Endothelial cell of umbilical vein (primary cell): ENCODE measurements at regions not wholly inside any gene's neighbourhood (a gene's known extent, or its start where the extent isn't known, plus 50 kb on each side); places are given as distances from the start of the nearest gene placed in this dataset.

Experiments used
- BruUV-seq: library from RNA; stranded (reverse); fragments of 400-500 nt; replicated peaks from 2 replicates; lab custom pipeline; 2021; lab: Mats Ljungman, UMichigan
- CTCF ChIA-PET: fragments of 300-600, 350-600 bp; sonication (Branson Sonifier 250); formaldehyde crosslinking; loops from one replicate; lab custom pipeline; 2021; ENCODE audit warnings: antibody characterized with exemption, inconsistent platforms; lab: Charles Lee
- POLR2A ChIA-PET: fragments of 300-600, 350-600 bp; sonication (Branson Sonifier 250); formaldehyde crosslinking; loops from one replicate; lab custom pipeline; 2021; ENCODE audit warnings: antibody characterized with exemption, inconsistent platforms; lab: Charles Lee
- DNase-seq: peaks from one replicate; pipeline ENCODE4 v3.0.0-alpha.2; 2011; ENCODE audit warnings: low read depth, low spot score
- FAIRE-seq: peaks from 2 replicates; lab custom pipeline; 2011; peaks lifted over from hg19 to GRCh38; lab: Jason Lieb, UNC
- H2AFZ ChIP-seq: 2 replicates; pipeline ENCODE4 v1.6.0; 2012; ENCODE audit warnings: low read depth, low read length, control low read depth, inconsistent platforms
- H3K27ac ChIP-seq: 2 replicates; pipeline ENCODE4 v1.5.1; 2011; ENCODE audit warnings: low read depth, mild to moderate bottlenecking, control low read depth, low read length, moderate library complexity; ENCODE audit not compliant: insufficient read depth
- H3K27me3 ChIP-seq, 2 experiments: 2 replicates each; pipeline versions ENCODE4 v1.6.0 to v1.6.1; 2011; ENCODE audit warnings: low read length in 2 of 2, mixed read lengths in 1 of 2; ENCODE audit not compliant: control insufficient read depth in 2 of 2, insufficient read depth in 2 of 2
- H3K36me3 ChIP-seq, 2 experiments: 2 replicates in 1 of 2; 3 replicates in 1 of 2; pipeline ENCODE4 v1.5.1; 2011; ENCODE audit warnings: low read length in 2 of 2, mild to moderate bottlenecking in 1 of 2, moderate library complexity in 1 of 2; ENCODE audit not compliant: control insufficient read depth in 2 of 2, insufficient read depth in 2 of 2; ENCODE audit errors: extremely low read depth in 1 of 2
- H3K4me1 ChIP-seq: 3 replicates; pipeline ENCODE4 v1.5.1; 2011; ENCODE audit warnings: mild to moderate bottlenecking, low read length; ENCODE audit not compliant: control insufficient read depth, insufficient read depth; ENCODE audit errors: extremely low read depth
- H3K4me2 ChIP-seq: 2 replicates; pipeline ENCODE4 v1.6.1; 2011; ENCODE audit warnings: low read length, control low read depth, mixed read lengths; ENCODE audit not compliant: insufficient read depth
- H3K4me3 ChIP-seq, 3 experiments: fragments of 200-600 bp in 1 of 3; sonication (generic), shearing (Covaris generic) in 1 of 3; replicated peaks in 1 of 3; 2 replicates each; pipeline ENCODE4 v1.5.1; 2011 to 2016; ENCODE audit warnings: control low read depth in 3 of 3, low read length in 3 of 3, mild to moderate bottlenecking in 2 of 3, inconsistent platforms in 1 of 3, low read depth in 1 of 3, moderate library complexity in 1 of 3; ENCODE audit not compliant: insufficient read depth in 1 of 3
- H3K79me2 ChIP-seq: 2 replicates; pipeline ENCODE4 v1.6.0; 2012; ENCODE audit warnings: low read length, inconsistent platforms; ENCODE audit not compliant: control insufficient read depth, insufficient read depth
- H3K9ac ChIP-seq: replicated peaks from 2 replicates; pipeline ENCODE3; 2011; ENCODE audit warnings: low read length, control low read depth; ENCODE audit not compliant: insufficient read depth; ENCODE audit errors: extremely low read depth
- H3K9me1 ChIP-seq: replicated peaks from 3 replicates; pipeline ENCODE4 v1.6.0; 2011; ENCODE audit warnings: mild to moderate bottlenecking, low read length; ENCODE audit not compliant: control insufficient read depth, insufficient read depth; ENCODE audit errors: extremely low read depth
- H3K9me3 ChIP-seq: replicated peaks from 2 replicates; pipeline ENCODE4 v1.5.1; 2012; ENCODE audit warnings: low read length, inconsistent platforms; ENCODE audit not compliant: control insufficient read depth, insufficient read depth
- H4K20me1 ChIP-seq: replicated peaks from 2 replicates; pipeline ENCODE3; 2011; ENCODE audit warnings: mild to moderate bottlenecking, low read length; ENCODE audit not compliant: control insufficient read depth, insufficient read depth; ENCODE audit errors: extremely low read depth
- CTCF ChIP-seq, 2 donors: IDR thresholded peaks; 1 replicate in 1 of 2; 2 replicates in 1 of 2; pipeline ENCODE4 v1.5.1; 2011; ENCODE audit warnings: low read length in 2 of 2, mild to moderate bottlenecking in 2 of 2, moderate library complexity in 2 of 2, control low read depth in 1 of 2, inconsistent platforms in 1 of 2, low read depth in 1 of 2; ENCODE audit not compliant: insufficient read depth in 1 of 2; ENCODE audit errors: extremely low read depth in 1 of 2
- EZH2 ChIP-seq: IDR thresholded peaks from 2 replicates; pipeline ENCODE4 v1.6.1; 2012; ENCODE audit warnings: borderline replicate concordance, low read depth, mild to moderate bottlenecking, moderate library complexity, low read length, inconsistent platforms; ENCODE audit not compliant: severe bottlenecking
- FOS ChIP-seq: IDR thresholded peaks from 2 replicates; pipeline ENCODE4 v1.6.1; 2011; ENCODE audit warnings: mild to moderate bottlenecking, low read length, moderate library complexity, borderline replicate concordance; ENCODE audit not compliant: insufficient read depth
- GATA2 ChIP-seq: IDR thresholded peaks from 2 replicates; pipeline ENCODE4 v1.7.0; 2011; ENCODE audit warnings: low read depth, mild to moderate bottlenecking, moderate library complexity, mixed read lengths, low read length; ENCODE audit not compliant: insufficient read length, insufficient read depth
- JUN ChIP-seq: IDR thresholded peaks from 2 replicates; pipeline ENCODE4 v1.6.1; 2011; ENCODE audit warnings: borderline replicate concordance, low read depth; ENCODE audit not compliant: insufficient read length, insufficient read depth
- MAX ChIP-seq: IDR thresholded peaks from 2 replicates; pipeline ENCODE4 v1.6.1; 2011; ENCODE audit not compliant: insufficient read depth, insufficient read length
- MYC ChIP-seq: IDR thresholded peaks from one replicate; pipeline ENCODE4 v1.6.1; 2011; ENCODE audit warnings: mild to moderate bottlenecking, low read depth, low read length
- POLR2A ChIP-seq: IDR thresholded peaks from 2 replicates; pipeline ENCODE4 v1.6.1; 2012; ENCODE audit warnings: low read depth, mild to moderate bottlenecking, control low read depth, low read length
- POLR2AphosphoS5 ChIP-seq: IDR thresholded peaks from 2 replicates; pipeline ENCODE4 v1.6.1; 2012; ENCODE audit warnings: low read depth, mild to moderate bottlenecking, control low read depth, low read length, moderate library complexity; ENCODE audit not compliant: insufficient read depth
- dilution Hi-C: fragments of 300-500 bp; cut with MboI; formaldehyde crosslinking; loops from one replicate; pipeline ENCODE4 v1.15.0; 2019; ENCODE audit warnings: low sequenced_read_pairs; ENCODE audit not compliant: extremely low pct_ligation_motif_present
- intact Hi-C: fragments of 100-400 bp; cut with micrococcal nuclease; formaldehyde crosslinking; loops from one replicate; pipeline ENCODE4 v1.10.0; 2022

DNA sequence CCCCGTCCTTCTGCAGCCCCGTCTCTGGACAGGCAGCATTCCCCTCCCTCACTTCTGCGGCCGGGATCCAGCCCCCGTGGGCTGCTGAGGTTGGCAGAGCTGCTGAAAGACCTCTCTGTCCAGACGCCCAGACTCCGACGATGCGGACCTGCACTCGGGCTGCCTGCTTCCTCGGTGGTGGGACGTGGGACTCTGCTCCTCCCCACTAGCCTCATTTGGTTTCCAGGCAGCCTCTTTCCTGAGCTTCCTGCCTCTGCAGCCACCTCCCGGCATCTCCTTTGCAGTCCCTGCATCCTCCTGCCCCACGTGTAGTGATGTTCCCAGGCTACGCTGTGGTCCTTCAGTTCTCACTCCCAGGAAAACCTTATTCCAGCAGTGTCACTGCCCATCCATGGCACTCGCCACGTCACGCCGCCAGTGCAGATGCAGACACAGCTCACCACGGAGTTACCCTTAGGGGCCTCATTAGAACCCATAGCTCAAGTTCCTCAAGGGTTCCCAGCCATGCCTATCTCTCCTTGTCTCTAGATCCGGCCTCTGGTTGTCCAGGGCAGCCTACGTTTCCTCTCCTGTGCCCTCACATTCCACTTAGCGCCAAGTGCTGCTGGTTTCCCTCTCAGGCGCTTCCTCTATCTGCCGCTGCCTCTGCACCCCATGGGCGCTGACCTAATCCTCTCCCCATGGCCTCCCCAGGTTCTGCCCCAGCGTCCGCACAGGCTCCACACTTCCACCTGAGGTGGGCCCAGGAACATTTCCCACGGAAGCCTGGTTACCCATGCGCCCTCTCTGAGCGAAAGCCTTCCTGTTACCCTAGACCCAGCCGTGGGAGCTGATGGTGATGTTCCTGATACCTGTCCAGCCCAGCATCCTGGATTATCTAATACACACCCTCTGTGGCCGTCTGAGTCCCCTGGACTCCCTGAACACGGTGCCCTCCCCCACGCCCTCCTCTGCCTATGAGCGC is 318.3 kb upstream of the MYT1L start:
- Histone ChIP-seq H3K27ac (no peak overlapping the region), H3K79me2 (no peaks in the 10 kb centered on the region), H3K4me1 (no peaks in the 10 kb centered on the region), H3K27me3 (no peaks in the 10 kb centered on the region), H3K9ac (no peak overlapping the region), H3K4me2 (no peak overlapping the region), H2AFZ (no peak overlapping the region), H3K9me1 (no peaks in the 10 kb centered on the region), H3K36me3 (no peaks in the 10 kb centered on the region), H3K4me3 (no peak overlapping the region), H3K9me3 (peaks cover 9% of the 10 kb centered on the region), H4K20me1 (no peaks in the 10 kb centered on the region)
- DNase-seq: no peak
- CTCF ChIA-PET: no interaction called here
- dilution Hi-C loops (no loop called here), intact Hi-C loops (no loop called here)
- TF ChIP-seq MAX (no peak), FOS (no peak), EZH2 (no peak), JUN (no peak), CTCF (IDR thresholded peaks at IDR 0.05; ENCODE audit: extremely low read depth in 1 of 2, insufficient read depth in 1 of 2, low read depth in 1 of 2, low read length in 2 of 2) (no peak), MYC (no peak), POLR2AphosphoS5 (no peak), POLR2A (no peak), GATA2 (no peak)
- POLR2A ChIA-PET: no interaction called here
- no peak for FAIRE-seq
- BruUV-seq: no TSS peak
